T-helper 17 cell (primary cell): ENCODE measurements at regions not wholly inside any gene's neighbourhood (a gene's known extent, or its start where the extent isn't known, plus 50 kb on each side); places are given as distances from the start of the nearest gene placed in this dataset.
"Not testable (repeated sequence)": the region's sequence is repeated elsewhere in the genome, so short reads cannot be mapped to it uniquely, and the experiment has no call there.

ENCODE experiments used
- ATAC-seq: fragments of 150-1000 bp; cut with Tn5 transposase; 2 replicates; pipeline ENCODE4 v1.10.0; 2021; ENCODE audit warnings: mild to moderate bottlenecking, moderate library complexity
- DNase-seq, 3 donors: peaks; one replicate each; pipeline versions ENCODE4 v3.0.0 to v3.0.0-alpha.2; 2020 to 2021
- H3K9me3 ChIP-seq: one replicate; pipeline ENCODE4 v1.7.0; 2013; ENCODE audit warnings: low read length, mild to moderate bottlenecking; ENCODE audit not compliant: control insufficient read depth, poor library complexity, severe bottlenecking
- H3K27ac Mint-ChIP-seq: one replicate; pipeline ENCODE4 v1.8.0; 2022; ENCODE audit warnings: mild to moderate bottlenecking, moderate library complexity, mixed read lengths
- H3K27me3 Mint-ChIP-seq: one replicate; pipeline ENCODE4 v1.8.0; 2022; ENCODE audit warnings: mixed read lengths
- H3K36me3 Mint-ChIP-seq: one replicate; pipeline ENCODE4 v1.8.0; 2022; ENCODE audit warnings: low read depth, mixed read lengths
- H3K4me1 Mint-ChIP-seq: one replicate; pipeline ENCODE4 v1.8.0; 2022; ENCODE audit warnings: mild to moderate bottlenecking, mixed read lengths
- H3K4me3 Mint-ChIP-seq: one replicate; pipeline ENCODE4 v1.8.0; 2022; ENCODE audit warnings: mild to moderate bottlenecking, moderate library complexity, mixed read lengths

DNA sequence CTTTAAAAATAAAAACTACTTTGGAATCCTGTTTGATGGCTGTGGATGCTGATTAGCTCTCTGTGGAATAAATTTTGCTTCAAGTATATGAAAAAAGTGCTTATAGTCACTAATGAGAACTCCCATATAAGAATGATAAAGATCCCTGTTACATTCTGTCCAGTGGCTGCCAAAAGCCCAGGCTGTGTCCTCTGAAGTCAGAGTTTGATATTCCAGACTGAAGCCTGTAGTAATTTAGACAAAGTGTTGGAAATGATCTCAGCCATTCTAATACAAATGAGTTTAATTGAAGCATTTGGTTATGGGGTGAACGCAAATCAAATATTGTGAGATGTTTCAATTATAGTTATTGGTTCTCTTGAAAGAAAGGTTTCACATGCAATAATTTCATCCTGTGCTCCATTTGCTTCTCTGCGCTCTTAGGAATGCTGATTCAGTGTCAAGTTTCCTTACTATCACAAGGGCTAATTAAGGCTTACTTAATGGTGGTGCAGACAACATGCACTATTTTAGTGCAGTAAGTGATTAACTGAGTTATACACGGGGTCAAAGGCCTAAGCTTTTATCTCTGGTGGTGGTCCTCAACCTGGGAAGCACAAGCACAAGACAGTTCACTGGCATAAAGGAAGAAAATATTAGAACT, 867.6 kb downstream of the SORCS1 start:
- Mint-ChIP-seq H3K36me3 (no peaks in the 10 kb centered on the region), H3K27ac (no peak overlapping the region), H3K27me3 (no peaks in the 10 kb centered on the region), H3K4me1 (no peaks in the 10 kb centered on the region), H3K4me3 (no peak overlapping the region)
- H3K9me3 ChIP-seq: no peaks in the 10 kb centered on the region
- no peak for DNase-seq
- no peak for ATAC-seq

- Mint-ChIP-seq H3K27ac (no peak overlapping the region), H3K4me1 (no peaks in the 10 kb centered on the region), H3K36me3 (no peaks in the 10 kb centered on the region), H3K27me3 (no peaks in the 10 kb centered on the region), H3K4me3 (no peak overlapping the region)
- H3K9me3 ChIP-seq: no peaks in the 10 kb centered on the region
- DNase-seq: no peak
- ATAC-seq: no peak
Measured at GRCh38 chr10:106284802-106285587, 879.5 kb downstream of the SORCS1 start.

DNA sequence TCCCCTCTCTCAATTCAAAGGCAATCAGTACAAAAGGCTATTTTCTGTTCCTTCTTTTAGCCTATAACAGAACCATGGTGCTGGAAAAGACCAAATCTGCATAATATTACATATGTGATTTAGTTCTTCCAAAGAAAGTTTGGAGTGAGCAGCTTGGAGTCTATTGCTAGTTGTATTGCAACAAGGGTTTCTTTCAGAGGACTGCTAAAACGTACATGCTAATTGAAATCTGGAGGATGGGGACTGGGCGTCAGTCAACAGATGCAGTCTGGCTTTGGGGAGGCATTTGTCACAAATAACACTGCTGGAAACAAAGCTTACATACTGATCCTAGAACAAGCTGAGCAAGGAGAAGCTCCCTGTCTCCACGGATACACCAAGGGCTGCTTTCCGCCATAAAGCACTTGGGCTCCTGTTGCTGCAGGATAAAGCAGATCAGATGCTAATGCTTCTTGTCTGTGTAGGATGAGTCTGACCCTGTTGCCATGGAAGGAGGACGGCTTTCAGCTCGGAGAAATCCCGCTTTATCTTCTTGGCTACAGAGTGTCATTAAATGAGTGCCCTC, 883.5 kb downstream of the SORCS1 start:
- Mint-ChIP-seq H3K4me3 (no peak overlapping the region), H3K27me3 (no peaks in the 10 kb centered on the region), H3K27ac (no peak overlapping the region), H3K4me1 (no peaks in the 10 kb centered on the region), H3K36me3 (no peaks in the 10 kb centered on the region)
- no peak for DNase-seq
- no peaks in the 10 kb centered on the region for H3K9me3 ChIP-seq
- ATAC-seq: no peak

DNA sequence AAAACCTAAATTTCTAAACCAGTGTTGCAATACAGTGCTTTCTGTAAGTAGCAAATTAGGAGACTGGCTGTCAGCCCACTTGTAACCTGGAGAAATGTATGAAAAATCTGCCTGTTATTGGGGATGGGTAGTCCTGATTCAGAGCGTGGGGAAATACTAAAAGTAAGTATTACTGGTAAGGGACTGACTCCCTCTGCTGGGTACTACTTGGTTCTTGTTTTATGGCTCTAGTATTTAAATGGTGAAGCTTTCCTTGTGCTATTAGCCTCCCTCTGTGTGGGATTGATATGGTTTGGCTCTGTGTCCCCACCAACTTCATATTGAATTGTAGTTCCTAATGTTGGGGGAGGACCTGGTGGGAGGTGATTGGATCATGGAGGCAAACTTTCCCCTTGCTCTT, 886.1 kb downstream of the SORCS1 start:
- no peak overlapping the region for H3K27ac Mint-ChIP-seq
- no peaks in the 10 kb centered on the region for H3K27me3 Mint-ChIP-seq
- no peaks in the 10 kb centered on the region for H3K36me3 Mint-ChIP-seq

GRCh38 chr10:106271237-106271636, 893.3 kb downstream of the SORCS1 start:
- no peak for ATAC-seq
- no peak for DNase-seq
- Mint-ChIP-seq H3K36me3 (no peaks in the 10 kb centered on the region), H3K4me1 (no peaks in the 10 kb centered on the region), H3K27ac (no peak overlapping the region), H3K4me3 (no peak overlapping the region), H3K27me3 (no peaks in the 10 kb centered on the region)
- peaks cover 2% of the 10 kb centered on the region for H3K9me3 ChIP-seq

More for the DNA sequence above, 886.1 kb downstream of the SORCS1 start:
- Mint-ChIP-seq H3K4me3 (no peak overlapping the region), H3K4me1 (no peaks in the 10 kb centered on the region)
- DNase-seq (no peak), ATAC-seq (no peak)
- H3K9me3 ChIP-seq: no peaks in the 10 kb centered on the region

GRCh38 chr10:106268000-106268399, 896.5 kb downstream of the SORCS1 start:
- DNase-seq (no peak), ATAC-seq (no peak)
- H3K4me1 Mint-ChIP-seq: no peaks in the 10 kb centered on the region
- no peak overlapping the region for H3K27ac Mint-ChIP-seq
- no peaks in the 10 kb centered on the region for H3K27me3 Mint-ChIP-seq
- H3K9me3 ChIP-seq: peaks cover 2% of the 10 kb centered on the region
- H3K4me3 Mint-ChIP-seq: no peak overlapping the region
- no peaks in the 10 kb centered on the region for H3K36me3 Mint-ChIP-seq

DNA sequence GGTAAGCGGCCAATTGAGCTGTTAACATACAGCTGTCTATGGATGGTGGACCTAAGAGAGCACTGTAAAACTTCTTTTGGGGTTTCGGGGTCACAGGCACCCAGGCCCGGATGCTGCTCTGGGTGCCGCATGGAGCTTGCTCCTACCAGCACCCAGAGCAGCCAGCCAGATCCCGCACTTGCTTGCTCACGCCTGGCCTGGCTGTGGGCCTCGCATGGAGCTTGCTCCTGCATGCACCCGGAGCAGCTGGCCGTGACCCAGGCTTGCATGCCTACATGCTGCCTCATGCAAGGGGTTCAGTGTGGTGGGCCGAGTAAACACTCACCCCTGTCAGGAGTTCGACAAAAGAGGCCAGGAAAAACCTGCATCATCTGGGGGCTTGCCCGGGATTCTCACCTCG, 896.9 kb downstream of the SORCS1 start:
- no peak overlapping the region for H3K27ac Mint-ChIP-seq
- no peak overlapping the region for H3K4me3 Mint-ChIP-seq
- ATAC-seq (no peak), DNase-seq (no peak)
- peaks cover 2% of the 10 kb centered on the region for H3K9me3 ChIP-seq
- H3K27me3 Mint-ChIP-seq: no peaks in the 10 kb centered on the region
- no peaks in the 10 kb centered on the region for H3K4me1 Mint-ChIP-seq
- H3K36me3 Mint-ChIP-seq: no peaks in the 10 kb centered on the region

DNA sequence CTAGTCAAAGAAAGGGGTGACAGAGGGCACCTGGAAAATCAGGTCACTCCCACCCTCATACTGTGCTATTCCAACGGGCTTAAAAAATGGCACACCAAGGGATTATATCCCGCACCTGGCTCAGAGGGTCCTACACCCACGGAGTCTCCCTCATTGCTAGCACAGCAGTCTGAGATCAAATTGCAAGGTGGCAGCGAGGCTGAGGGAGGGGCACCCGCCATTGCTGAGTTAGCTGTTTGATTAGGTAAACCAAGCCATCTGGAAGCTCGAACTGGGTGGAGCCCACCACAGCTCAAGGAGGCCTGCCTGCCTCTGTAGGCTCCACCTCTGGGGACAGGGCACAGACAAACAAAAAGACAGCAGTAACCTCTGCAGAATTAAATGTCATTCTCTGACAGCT, 907.1 kb downstream of the SORCS1 start:
- H3K27me3 Mint-ChIP-seq, H3K36me3 Mint-ChIP-seq, H3K4me3 Mint-ChIP-seq: not testable (repeated sequence)

GRCh38 chr10:106255111-106255678, 909.3 kb downstream of the SORCS1 start:
- no peak for DNase-seq
- no peak overlapping the region for H3K27ac Mint-ChIP-seq
- no peaks in the 10 kb centered on the region for H3K4me1 Mint-ChIP-seq
- H3K4me3 Mint-ChIP-seq: no peak overlapping the region
- H3K9me3 ChIP-seq: no peaks in the 10 kb centered on the region
- no peaks in the 10 kb centered on the region for H3K36me3 Mint-ChIP-seq
- H3K27me3 Mint-ChIP-seq: no peaks in the 10 kb centered on the region
- ATAC-seq: no peak

More for the DNA sequence above, 907.1 kb downstream of the SORCS1 start:
- H3K4me1 Mint-ChIP-seq, ATAC-seq, DNase-seq, H3K9me3 ChIP-seq, H3K27ac Mint-ChIP-seq: not testable (repeated sequence)

DNA sequence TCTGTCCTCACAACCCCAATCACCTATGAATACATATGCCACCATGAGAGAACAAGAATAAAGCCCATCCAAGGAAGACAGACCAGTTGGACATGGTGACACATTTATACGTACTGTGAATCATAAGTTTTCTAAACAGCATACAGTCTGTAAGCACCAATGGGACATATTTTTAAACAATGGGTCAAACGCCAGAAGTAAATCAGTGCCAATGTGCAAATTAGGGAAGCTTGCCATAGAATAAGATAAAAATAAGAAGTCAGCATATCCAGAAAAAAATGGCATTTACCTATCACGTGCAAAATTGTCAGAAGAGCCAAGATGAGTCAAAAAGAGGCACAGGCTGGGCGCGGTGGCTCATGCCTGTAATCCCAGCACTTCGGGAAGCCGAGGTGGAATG, 910.4 kb downstream of the SORCS1 start:
- no peaks in the 10 kb centered on the region for H3K9me3 ChIP-seq
- ATAC-seq: no peak
- H3K36me3 Mint-ChIP-seq: no peaks in the 10 kb centered on the region

GRCh38 chr10:106252541-106252940, 912.0 kb downstream of the SORCS1 start:
- H3K4me3 Mint-ChIP-seq: no peak overlapping the region
- no peaks in the 10 kb centered on the region for H3K9me3 ChIP-seq
- DNase-seq: no peak
- H3K4me1 Mint-ChIP-seq: no peaks in the 10 kb centered on the region
- no peaks in the 10 kb centered on the region for H3K36me3 Mint-ChIP-seq
- no peaks in the 10 kb centered on the region for H3K27me3 Mint-ChIP-seq
- ATAC-seq: no peak
- no peak overlapping the region for H3K27ac Mint-ChIP-seq

More for the DNA sequence above, 910.4 kb downstream of the SORCS1 start:
- Mint-ChIP-seq H3K4me3 (no peak overlapping the region), H3K27me3 (no peaks in the 10 kb centered on the region), H3K27ac (no peak overlapping the region), H3K4me1 (no peaks in the 10 kb centered on the region)
- no peak for DNase-seq

DNA sequence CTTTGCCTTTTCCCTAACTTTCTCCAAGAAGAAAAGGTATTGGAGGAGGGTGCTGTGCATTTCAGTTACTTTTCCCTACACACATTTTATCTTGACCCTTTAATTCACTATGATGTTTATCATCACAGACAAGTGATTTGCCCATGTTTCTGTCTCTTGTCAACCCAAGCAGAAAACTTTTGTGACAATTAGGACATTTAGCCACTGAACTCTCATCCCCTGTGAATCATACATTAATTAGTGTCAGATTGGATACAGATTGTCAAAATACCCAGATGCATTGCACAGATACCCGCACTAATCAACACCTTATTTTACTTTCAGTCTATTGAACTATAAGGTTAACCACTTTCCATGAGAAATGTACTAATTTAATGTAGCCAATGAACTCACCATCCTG, 912.9 kb downstream of the SORCS1 start:
- Mint-ChIP-seq H3K4me1 (no peaks in the 10 kb centered on the region), H3K36me3 (no peaks in the 10 kb centered on the region), H3K27me3 (no peaks in the 10 kb centered on the region), H3K27ac (no peak overlapping the region), H3K4me3 (no peak overlapping the region)
- no peak for DNase-seq
- no peak for ATAC-seq
- no peaks in the 10 kb centered on the region for H3K9me3 ChIP-seq

DNA sequence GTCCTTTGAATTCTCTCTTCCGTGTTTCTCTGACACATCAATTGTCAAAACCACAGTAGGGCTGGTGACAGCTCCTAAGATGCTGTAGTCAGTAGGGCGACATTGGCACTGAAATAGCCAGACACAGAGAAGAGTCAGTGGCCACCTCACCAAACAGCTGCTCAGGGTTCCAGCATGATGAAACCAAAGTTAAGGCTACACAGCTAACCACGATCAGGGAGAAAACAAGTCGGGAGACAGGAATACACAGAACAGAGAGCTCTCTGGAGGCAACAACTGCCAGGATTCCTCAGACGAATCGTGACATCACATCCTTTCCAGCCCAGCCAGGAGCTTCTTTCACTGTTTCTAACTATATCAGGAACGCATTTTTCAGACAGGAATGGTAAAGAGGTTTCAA, 922.2 kb downstream of the SORCS1 start:
- Mint-ChIP-seq H3K27ac (no peak overlapping the region), H3K27me3 (no peaks in the 10 kb centered on the region), H3K36me3 (no peaks in the 10 kb centered on the region), H3K4me3 (no peak overlapping the region), H3K4me1 (no peaks in the 10 kb centered on the region)
- no peak for ATAC-seq
- DNase-seq: no peak
- H3K9me3 ChIP-seq: no peaks in the 10 kb centered on the region
